ENCODE measurements at regions not wholly inside any gene's neighbourhood (a gene's known extent, or its start where the extent isn't known, plus 50 kb on each side); places are given as distances from the start of the nearest gene placed in this dataset.

DNA sequence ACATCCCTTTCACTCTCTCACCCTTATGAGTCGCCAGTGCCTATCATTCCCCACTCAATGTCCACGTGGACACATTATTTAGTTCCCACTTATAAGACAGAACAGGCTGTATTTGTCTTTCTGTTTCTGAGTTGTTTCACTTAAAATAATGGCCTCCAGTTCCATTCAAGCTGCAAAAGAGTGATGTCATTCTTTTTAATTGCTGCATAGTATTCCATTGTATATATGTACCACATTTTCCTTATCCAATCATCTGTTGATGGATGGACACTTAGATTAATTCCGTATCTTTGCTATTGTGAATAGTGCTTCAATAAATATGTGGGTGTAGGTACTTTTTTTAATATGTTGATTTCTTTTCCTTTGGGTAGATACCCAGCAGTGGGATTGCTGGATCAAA is 79.1 kb downstream of the ZNF365 start:
- TF ChIP-seq, protein P1, sequence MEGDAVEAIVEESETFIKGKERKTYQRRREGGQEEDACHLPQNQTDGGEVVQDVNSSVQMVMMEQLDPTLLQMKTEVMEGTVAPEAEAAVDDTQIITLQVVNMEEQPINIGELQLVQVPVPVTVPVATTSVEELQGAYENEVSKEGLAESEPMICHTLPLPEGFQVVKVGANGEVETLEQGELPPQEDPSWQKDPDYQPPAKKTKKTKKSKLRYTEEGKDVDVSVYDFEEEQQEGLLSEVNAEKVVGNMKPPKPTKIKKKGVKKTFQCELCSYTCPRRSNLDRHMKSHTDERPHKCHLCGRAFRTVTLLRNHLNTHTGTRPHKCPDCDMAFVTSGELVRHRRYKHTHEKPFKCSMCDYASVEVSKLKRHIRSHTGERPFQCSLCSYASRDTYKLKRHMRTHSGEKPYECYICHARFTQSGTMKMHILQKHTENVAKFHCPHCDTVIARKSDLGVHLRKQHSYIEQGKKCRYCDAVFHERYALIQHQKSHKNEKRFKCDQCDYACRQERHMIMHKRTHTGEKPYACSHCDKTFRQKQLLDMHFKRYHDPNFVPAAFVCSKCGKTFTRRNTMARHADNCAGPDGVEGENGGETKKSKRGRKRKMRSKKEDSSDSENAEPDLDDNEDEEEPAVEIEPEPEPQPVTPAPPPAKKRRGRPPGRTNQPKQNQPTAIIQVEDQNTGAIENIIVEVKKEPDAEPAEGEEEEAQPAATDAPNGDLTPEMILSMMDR (IDR thresholded peaks at IDR 0.05; ENCODE audit: low read depth, low read length): no peak

DNA sequence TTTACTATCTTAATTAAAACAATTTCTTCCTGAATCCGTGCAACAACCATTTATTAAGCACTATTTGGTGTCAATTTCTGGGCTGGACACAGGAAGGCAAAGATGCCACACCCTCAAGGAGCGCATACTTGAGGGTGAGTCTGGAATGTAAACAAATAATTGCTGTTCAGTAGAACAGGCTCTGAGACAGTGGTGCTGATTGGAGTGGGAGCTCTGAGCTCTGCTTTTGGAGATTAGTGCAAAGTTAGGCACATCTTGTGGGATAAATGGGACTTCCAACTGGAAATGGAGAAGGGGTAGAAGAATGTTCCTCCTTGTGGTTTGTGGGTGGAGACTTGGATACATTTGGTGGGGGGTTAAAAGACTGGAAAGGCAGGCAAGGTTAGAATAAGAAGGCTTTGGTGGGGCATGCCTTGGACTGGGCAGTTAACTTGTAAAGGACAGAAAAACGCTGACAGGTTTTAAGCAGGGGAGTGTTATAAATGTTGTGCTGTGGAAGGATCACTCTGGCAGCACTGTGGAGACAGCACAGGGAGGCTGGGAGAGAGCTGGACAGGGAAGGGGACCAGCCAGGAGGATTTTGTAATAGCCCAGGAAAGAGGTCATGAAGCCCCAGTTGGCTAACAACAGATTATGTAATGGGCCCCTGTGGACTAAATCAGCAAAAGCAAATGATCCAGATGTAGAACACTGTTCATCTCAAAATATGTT is 80.7 kb downstream of the ZNF365 start:
- TF ChIP-seq, protein P1 (IDR thresholded peaks at IDR 0.05; ENCODE audit: low read depth, low read length): no peak
- H3K4me3 ChIP-seq (replicated peaks in 1 of 2; ENCODE audit: low read depth in 2 of 2, low read length in 2 of 2): no peak overlapping the region
- DNase-seq (ENCODE audit: low read depth in 2 of 2): peak; percentile 61 to 63

More for the DNA sequence above, 79.1 kb downstream of the ZNF365 start:
- no peak overlapping the region for H3K4me3 ChIP-seq (replicated peaks in 1 of 2; ENCODE audit: low read depth in 2 of 2, low read length in 2 of 2)
- no peak for DNase-seq (ENCODE audit: low read depth in 2 of 2)

DNA sequence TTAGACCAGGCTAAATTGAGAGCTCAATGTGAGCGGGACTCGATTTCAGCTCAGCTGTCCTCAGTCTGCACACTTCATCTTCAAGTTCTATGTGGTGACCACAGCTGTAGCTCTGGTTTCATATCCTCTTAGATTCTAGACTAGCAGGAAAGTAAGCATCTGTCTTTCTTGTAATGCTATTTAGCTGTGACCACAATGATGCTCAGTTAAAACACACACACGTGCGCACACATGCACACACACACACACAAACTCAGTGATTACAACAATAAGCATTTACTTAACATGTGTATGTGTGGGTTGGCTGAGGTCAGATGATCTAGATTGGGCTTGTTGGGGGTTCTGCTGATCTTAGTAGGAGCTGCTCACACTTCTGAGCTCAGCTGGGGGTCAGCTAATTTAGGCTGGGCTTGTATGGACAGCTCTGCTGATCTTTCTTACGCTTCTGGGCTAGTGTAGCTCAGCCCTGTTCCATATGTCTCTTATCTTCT is 82.5 kb downstream of the ZNF365 start:
- no peak overlapping the region for H3K4me3 ChIP-seq (replicated peaks in 1 of 2; ENCODE audit: low read depth in 2 of 2, low read length in 2 of 2)
- TF ChIP-seq, protein P1 (IDR thresholded peaks at IDR 0.05; ENCODE audit: low read depth, low read length): no peak
- DNase-seq (ENCODE audit: low read depth in 2 of 2): no peak

DNA sequence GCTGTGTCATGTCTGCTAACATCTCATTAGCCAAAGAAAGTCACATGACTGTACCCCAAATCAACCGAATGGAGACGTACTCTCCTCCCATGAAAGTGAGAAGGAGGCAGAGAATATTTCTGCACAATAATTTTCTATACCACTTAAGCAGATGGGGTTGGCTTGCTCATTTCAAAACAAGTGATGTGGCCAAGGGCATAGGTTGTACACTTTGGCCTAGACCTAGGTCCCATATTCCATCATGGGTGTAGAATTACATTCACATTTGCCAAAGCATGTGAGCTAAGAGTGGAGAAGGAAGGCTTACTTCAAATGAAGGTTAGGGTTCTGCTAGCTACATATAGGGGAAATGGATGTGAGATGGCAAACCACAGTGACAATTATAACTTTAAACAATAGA is 83.0 kb downstream of the ZNF365 start:
- no peak overlapping the region for H3K4me3 ChIP-seq (replicated peaks in 1 of 2; ENCODE audit: low read depth in 2 of 2, low read length in 2 of 2)
- TF ChIP-seq, protein P1 (IDR thresholded peaks at IDR 0.05; ENCODE audit: low read depth, low read length): no peak
- DNase-seq (ENCODE audit: low read depth in 2 of 2): no peak

DNA sequence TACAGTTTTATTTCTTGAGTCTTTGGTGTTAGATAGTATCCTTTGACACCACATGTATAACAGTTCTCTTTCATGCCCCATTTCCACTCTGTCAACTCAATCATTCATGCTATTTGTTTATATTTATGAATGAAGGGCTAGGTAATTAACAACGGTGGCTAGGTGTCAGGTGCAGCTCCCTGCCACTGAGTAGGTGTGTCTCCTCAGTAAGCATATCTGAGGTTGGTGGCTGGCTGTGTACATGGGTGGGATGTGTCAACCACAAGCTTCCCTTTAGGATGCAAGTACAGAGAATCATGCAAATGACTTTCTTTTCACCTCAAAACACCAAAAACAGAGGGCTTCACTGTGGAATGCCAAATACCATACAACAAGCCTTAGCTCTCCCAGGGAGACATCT is 83.4 kb downstream of the ZNF365 start:
- no peak for DNase-seq (ENCODE audit: low read depth in 2 of 2)
- no peak overlapping the region for H3K4me3 ChIP-seq (replicated peaks in 1 of 2; ENCODE audit: low read depth in 2 of 2, low read length in 2 of 2)
- TF ChIP-seq, protein P1 (IDR thresholded peaks at IDR 0.05; ENCODE audit: low read depth, low read length): no peak

DNA sequence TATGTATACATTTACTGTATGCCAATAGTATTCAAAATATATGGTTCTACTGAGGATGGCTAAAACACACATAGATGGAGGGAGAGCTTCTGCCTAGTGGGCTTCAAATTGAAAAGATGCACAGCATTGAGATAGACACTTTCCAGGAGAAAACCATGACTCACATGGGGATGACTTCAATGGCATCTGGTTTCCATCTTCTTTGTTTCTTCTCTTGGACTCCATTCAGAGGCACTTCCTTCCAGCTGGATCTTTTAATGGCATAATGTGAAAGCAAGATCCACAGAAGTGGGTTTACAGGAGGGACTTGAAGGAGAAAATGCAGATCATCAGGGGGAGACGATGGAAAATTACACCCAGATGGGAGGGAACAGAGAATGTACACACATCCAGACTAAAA is 84.9 kb downstream of the ZNF365 start:
- TF ChIP-seq, protein P1 (IDR thresholded peaks at IDR 0.05; ENCODE audit: low read depth, low read length): no peak
- H3K4me3 ChIP-seq (replicated peaks in 1 of 2; ENCODE audit: low read depth in 2 of 2, low read length in 2 of 2): no peak overlapping the region
- peak; percentile 72 to 75 for DNase-seq (ENCODE audit: low read depth in 2 of 2)
